Tibial nerve (tissue), 4 donors: ENCODE measurements at regions not wholly inside any gene's neighbourhood (a gene's known extent, or its start where the extent isn't known, plus 50 kb on each side); places are given as distances from the start of the nearest gene placed in this dataset.

ENCODE experiments used
- EP300 ChIP-seq, 2 donors: sonication (generic); formaldehyde crosslinking; IDR thresholded peaks; one replicate each; pipeline ENCODE4 v1.6.1; 2017; ENCODE audit warnings: antibody characterized with exemption in 2 of 2, mild to moderate bottlenecking in 1 of 2
- POLR2A ChIP-seq, 2 donors: fragments of 450-650 bp; IDR thresholded peaks; one replicate each; pipeline ENCODE4 v1.6.1; 2017; ENCODE audit warnings: antibody characterized with exemption in 2 of 2, mild to moderate bottlenecking in 2 of 2, moderate library complexity in 2 of 2
- TF ChIP-seq, protein P1 (sequence below), 5 experiments: fragments of 200-600 bp in 3 of 5; fragments of 450-650 bp in 2 of 5; sonication (generic) in 3 of 5; IDR thresholded peaks; one replicate each; pipeline ENCODE4 v1.5.1; 2016 to 2019; ENCODE audit warnings: antibody characterized with exemption in 5 of 5, mild to moderate bottlenecking in 3 of 5, moderate library complexity in 2 of 5

DNA sequence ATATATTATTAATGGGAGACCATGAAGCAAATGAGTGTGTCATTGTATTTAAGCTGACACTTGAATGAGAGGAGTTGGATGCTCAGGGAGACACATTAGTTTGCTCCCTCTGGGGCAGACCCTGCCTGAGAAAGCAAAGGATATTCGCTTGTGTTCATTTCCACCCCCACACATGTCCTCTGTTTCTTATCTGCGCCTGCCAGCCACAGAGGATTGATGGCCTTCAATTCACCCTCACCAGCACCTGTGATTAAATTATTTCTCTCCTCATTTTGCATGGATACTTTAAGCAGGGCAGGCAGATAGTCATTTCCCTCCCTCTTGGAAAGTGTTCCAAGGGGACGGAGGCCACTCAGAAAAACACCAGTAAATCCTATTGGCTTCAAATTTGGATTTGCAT is 185.2 kb upstream of the GMDS start:
- TF ChIP-seq, protein P1, sequence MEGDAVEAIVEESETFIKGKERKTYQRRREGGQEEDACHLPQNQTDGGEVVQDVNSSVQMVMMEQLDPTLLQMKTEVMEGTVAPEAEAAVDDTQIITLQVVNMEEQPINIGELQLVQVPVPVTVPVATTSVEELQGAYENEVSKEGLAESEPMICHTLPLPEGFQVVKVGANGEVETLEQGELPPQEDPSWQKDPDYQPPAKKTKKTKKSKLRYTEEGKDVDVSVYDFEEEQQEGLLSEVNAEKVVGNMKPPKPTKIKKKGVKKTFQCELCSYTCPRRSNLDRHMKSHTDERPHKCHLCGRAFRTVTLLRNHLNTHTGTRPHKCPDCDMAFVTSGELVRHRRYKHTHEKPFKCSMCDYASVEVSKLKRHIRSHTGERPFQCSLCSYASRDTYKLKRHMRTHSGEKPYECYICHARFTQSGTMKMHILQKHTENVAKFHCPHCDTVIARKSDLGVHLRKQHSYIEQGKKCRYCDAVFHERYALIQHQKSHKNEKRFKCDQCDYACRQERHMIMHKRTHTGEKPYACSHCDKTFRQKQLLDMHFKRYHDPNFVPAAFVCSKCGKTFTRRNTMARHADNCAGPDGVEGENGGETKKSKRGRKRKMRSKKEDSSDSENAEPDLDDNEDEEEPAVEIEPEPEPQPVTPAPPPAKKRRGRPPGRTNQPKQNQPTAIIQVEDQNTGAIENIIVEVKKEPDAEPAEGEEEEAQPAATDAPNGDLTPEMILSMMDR (IDR thresholded peaks at IDR 0.05), result no peak
- no peak for TF ChIP-seq EP300 (IDR thresholded peaks at IDR 0.05)
- TF ChIP-seq POLR2A (IDR thresholded peaks at IDR 0.05), result no peak
